ENCODE measurements at regions not wholly inside any gene's neighbourhood (a gene's known extent, or its start where the extent isn't known, plus 50 kb on each side); places are given as distances from the start of the nearest gene placed in this dataset.

- H3K27ac Mint-ChIP-seq, result no peak overlapping the region
- no peaks in the 10 kb centered on the region for H3K4me1 Mint-ChIP-seq
- Histone ChIP-seq H3K9me2 (ENCODE audit: insufficient read depth) (no peaks in the 10 kb centered on the region), H3K27me3 (ENCODE audit: insufficient read depth) (no peaks in the 10 kb centered on the region), H3K79me2 (replicated peaks; ENCODE audit: insufficient read depth) (no peaks in the 10 kb centered on the region), H3F3A (replicated peaks; ENCODE audit: low read depth) (no peaks in the 10 kb centered on the region), H3K4me2 (no peak overlapping the region), H3K27ac (ENCODE audit: low read depth) (no peak overlapping the region), H3K36me3 (ENCODE audit: insufficient read depth) (peaks cover 3% of the 10 kb centered on the region; the same call in 1 of the 2 replicates), H3K4me1 (ENCODE audit: insufficient read depth) (no peaks in the 10 kb centered on the region), H4K20me1 (replicated peaks; ENCODE audit: insufficient read depth) (no peaks in the 10 kb centered on the region), H3K4me3 (no peak overlapping the region), H2AFZ (no peak overlapping the region)
- TF ChIP-seq ETS1 (IDR thresholded peaks at IDR 0.05) (no peak), NANOG (IDR thresholded peaks at IDR 0.05; ENCODE audit: borderline replicate concordance) (no peak), ZNF331 (CRISPR knock-in tag; IDR thresholded peaks at IDR 0.05; ENCODE audit: low read depth) (no peak)
- DNase-seq (ENCODE audit: low spot score) (no peak), ATAC-seq (no peak)
- H3K9me3 Mint-ChIP-seq, result peaks cover 32% of the 10 kb centered on the region
- no peak overlapping the region for H3K4me3 Mint-ChIP-seq
- no peaks in the 10 kb centered on the region for H3K27me3 Mint-ChIP-seq (ENCODE audit: insufficient read depth, low read depth, poor library complexity)
- peaks cover 10% of the 10 kb centered on the region; the same call in 2 of the 3 replicates for H3K36me3 Mint-ChIP-seq (ENCODE audit: low read depth)
Observed at GRCh38 chr6:170193326-170193821, 97.5 kb downstream of the DLL1 start.

GRCh38 chr6:170192905-170193304, 98.0 kb downstream of the DLL1 start:
- DNase-seq (ENCODE audit: low spot score) (no peak), ATAC-seq (no peak)
- Histone ChIP-seq H3K4me3 (no peak overlapping the region), H3K9me2 (ENCODE audit: insufficient read depth) (no peaks in the 10 kb centered on the region), H3K4me2 (no peak overlapping the region), H3K4me1 (ENCODE audit: insufficient read depth) (no peaks in the 10 kb centered on the region), H3K27me3 (ENCODE audit: insufficient read depth) (no peaks in the 10 kb centered on the region), H3K79me2 (replicated peaks; ENCODE audit: insufficient read depth) (no peaks in the 10 kb centered on the region), H4K20me1 (replicated peaks; ENCODE audit: insufficient read depth) (no peaks in the 10 kb centered on the region), H3F3A (replicated peaks; ENCODE audit: low read depth) (no peaks in the 10 kb centered on the region), H3K36me3 (ENCODE audit: insufficient read depth) (peaks cover 3% of the 10 kb centered on the region; the same call in 1 of the 2 replicates), H2AFZ (no peak overlapping the region), H3K27ac (ENCODE audit: low read depth) (no peak overlapping the region)
- peaks cover 10% of the 10 kb centered on the region; the same call in 2 of the 3 replicates for H3K36me3 Mint-ChIP-seq (ENCODE audit: low read depth)
- H3K4me1 Mint-ChIP-seq, result no peaks in the 10 kb centered on the region
- H3K27me3 Mint-ChIP-seq (ENCODE audit: insufficient read depth, low read depth, poor library complexity), result no peaks in the 10 kb centered on the region
- H3K27ac Mint-ChIP-seq, result no peak overlapping the region
- no peak overlapping the region for H3K4me3 Mint-ChIP-seq
- peaks cover 32% of the 10 kb centered on the region for H3K9me3 Mint-ChIP-seq
- no peak for TF ChIP-seq ZNF331 (CRISPR knock-in tag; IDR thresholded peaks at IDR 0.05; ENCODE audit: low read depth)
- no peak for TF ChIP-seq JUNB (IDR thresholded peaks at IDR 0.05; ENCODE audit: unreplicated experiment)
- no peak for TF ChIP-seq ZNF114 (CRISPR knock-in tag; IDR thresholded peaks at IDR 0.05)
- TF ChIP-seq NANOG (IDR thresholded peaks at IDR 0.05; ENCODE audit: borderline replicate concordance), result no peak
- no peak for TF ChIP-seq CTCF (conservative IDR thresholded peaks at IDR 0.05; ENCODE audit: low read depth in 2 of 2)
- no peak for TF ChIP-seq ZNF462 (CRISPR knock-in tag; IDR thresholded peaks at IDR 0.05)
- TF ChIP-seq REST (IDR thresholded peaks at IDR 0.05; ENCODE audit: unreplicated experiment), result no peak
- no peak for TF ChIP-seq CREB1 (CRISPR knock-in tag; IDR thresholded peaks at IDR 0.05; ENCODE audit: low read depth)

Data from GM23338 (cell line).